GM12878 (cell line): ENCODE measurements at regions not wholly inside any gene's neighbourhood (a gene's known extent, or its start where the extent isn't known, plus 50 kb on each side); places are given as distances from the start of the nearest gene placed in this dataset.

Experiments
- ATAC-seq: fragments of 200-7000 bp; cut with Tn5 transposase; 3 replicates; pipeline ENCODE4 v1.9.1; 2020; ENCODE audit warnings: mild to moderate bottlenecking, moderate library complexity
- BruUV-seq: library from RNA; stranded (reverse); fragments of 400-500 nt; replicated peaks from 2 replicates; lab custom pipeline; 2021; lab: Mats Ljungman, UMichigan
- CTCF ChIA-PET: fragments of 300-600 bp; sonication (Branson Sonifier 250); formaldehyde crosslinking; extraction: SDS; loops from one replicate; lab custom pipeline; 2021; ENCODE audit warnings: inconsistent platforms; lab: Yijun Ruan, JAX
- POLR2A ChIA-PET: fragments of 350-600 bp; formaldehyde crosslinking; extraction: SDS; loops from one replicate; lab custom pipeline; 2021; ENCODE audit warnings: inconsistent platforms; lab: Charles Lee
- RAD21 ChIA-PET: fragments of 300-600 bp; sonication (Branson Sonifier 250); formaldehyde crosslinking; loops from one replicate; lab custom pipeline; 2023; ENCODE audit warnings: antibody characterized with exemption; ENCODE audit not compliant: unreplicated experiment; lab: Charles Lee
- SMC1A ChIA-PET: fragments of 300-600 bp; sonication (Branson Sonifier 250); formaldehyde crosslinking; loops from one replicate; lab custom pipeline; 2023; ENCODE audit not compliant: unreplicated experiment, uncharacterized antibody; lab: Charles Lee
- DNase-seq: peaks from one replicate; pipeline ENCODE4 v3.0.0-alpha.2; 2011; ENCODE audit warnings: low read depth, low spot score
- FAIRE-seq: peaks from 3 replicates; lab custom pipeline; 2011; peaks lifted over from hg19 to GRCh38; lab: Jason Lieb, UNC
- H2AFZ ChIP-seq: 2 replicates; pipeline ENCODE4 v1.6.0; 2011; ENCODE audit warnings: low read depth, low read length, control low read depth; ENCODE audit not compliant: control insufficient read depth
- H3K27ac ChIP-seq: 2 replicates; pipeline ENCODE4 v1.5.1; 2011; ENCODE audit warnings: control low read depth; ENCODE audit not compliant: control insufficient read depth, insufficient read depth
- H3K27me3 ChIP-seq, 2 experiments: replicated peaks in 1 of 2; 2 replicates each; pipeline versions ENCODE4 v1.6.0 to v1.6.1; 2011; ENCODE audit warnings: low read length in 1 of 2; ENCODE audit not compliant: control insufficient read depth in 2 of 2, insufficient read depth in 2 of 2
- H3K36me3 ChIP-seq, 2 experiments: 2 replicates each; pipeline ENCODE4 v1.5.1; 2011; ENCODE audit warnings: low read length in 1 of 2; ENCODE audit not compliant: control insufficient read depth in 2 of 2, insufficient read depth in 2 of 2
- H3K4me1 ChIP-seq: 2 replicates; pipeline ENCODE4 v1.6.1; 2011; ENCODE audit warnings: mild to moderate bottlenecking, low read length, moderate library complexity, mixed read lengths; ENCODE audit not compliant: control insufficient read depth, insufficient read depth
- H3K4me2 ChIP-seq: 2 replicates; pipeline ENCODE4 v1.6.0; 2011; ENCODE audit warnings: control low read depth; ENCODE audit not compliant: control insufficient read depth, insufficient read depth
- H3K4me3 ChIP-seq: fragments of 200-600 bp; sonication (generic); 2 replicates; pipeline ENCODE4 v1.5.1; 2016
- H3K79me2 ChIP-seq: 2 replicates; pipeline ENCODE4 v1.6.0; 2011; ENCODE audit warnings: low read length; ENCODE audit not compliant: control insufficient read depth, insufficient read depth
- H3K9ac ChIP-seq: 2 replicates; pipeline ENCODE4 v1.8.0; 2011; ENCODE audit warnings: low read length, control low read depth, mixed read lengths; ENCODE audit not compliant: control insufficient read depth, insufficient read depth
- H3K9me3 ChIP-seq: replicated peaks from 3 replicates; pipeline ENCODE4 v1.5.1; 2011; ENCODE audit warnings: mild to moderate bottlenecking, low read length; ENCODE audit not compliant: control insufficient read depth, insufficient read depth
- H4K20me1 ChIP-seq: 2 replicates; pipeline ENCODE4 v1.6.0; 2011; ENCODE audit not compliant: control insufficient read depth, insufficient read depth
- CREB1 ChIP-seq: IDR thresholded peaks from 2 replicates; pipeline ENCODE4 v1.6.1; 2012; ENCODE audit warnings: low read depth, mild to moderate bottlenecking, inconsistent platforms
- LARP7 ChIP-seq: fragments of 450-650 bp; IDR thresholded peaks from 2 replicates; pipeline ENCODE4 v1.6.1; 2017; ENCODE audit warnings: mild to moderate bottlenecking
- SREBF2 ChIP-seq: IDR thresholded peaks from 2 replicates; pipeline ENCODE4 v1.6.1; 2012; ENCODE audit warnings: mild to moderate bottlenecking, low read length
- SUZ12 ChIP-seq: fragments of 200-600 bp; sonication (generic); IDR thresholded peaks from one replicate; pipeline ENCODE4 v1.6.1; 2018; ENCODE audit warnings: antibody characterized with exemption, mild to moderate bottlenecking; ENCODE audit not compliant: unreplicated experiment
- TCF3 ChIP-seq: IDR thresholded peaks from 2 replicates; pipeline ENCODE4 v1.6.1; 2012; ENCODE audit warnings: low read depth, mild to moderate bottlenecking, low read length, borderline replicate concordance; ENCODE audit not compliant: insufficient read depth
- ZZZ3 ChIP-seq: IDR thresholded peaks from 2 replicates; pipeline ENCODE4 v1.6.1; 2011; ENCODE audit warnings: low read depth; ENCODE audit not compliant: control insufficient read depth, insufficient read length
- WGBS: methylation state at CpG from one replicate; pipeline ENCODE4 v1.1.6; 2016; ENCODE audit warnings: low lambda C conversion rate; ENCODE audit not compliant: insufficient replicate concordance, insufficient coverage; ENCODE audit errors: missing lambda C conversion rate; 5-methylcytosine and 5-hydroxymethylcytosine counted together
- in situ Hi-C: fragments of 300-500 bp; cut with MboI; formaldehyde crosslinking; loops from 9 replicates; pipeline ENCODE4 v1.14.3; 2018; ENCODE audit warnings: mixed read lengths
- intact Hi-C: fragments of 100-400 bp; cut with micrococcal nuclease; formaldehyde crosslinking; loops from one replicate; pipeline ENCODE4 v1.14.2; 2022; ENCODE audit not compliant: unreplicated experiment
- TF ChIP-seq, protein P1 (sequence below): IDR thresholded peaks from 2 replicates; pipeline ENCODE4 v1.6.1; 2011; ENCODE audit warnings: low read depth, low read length, improper control_type of control experiment, borderline replicate concordance
- TF ChIP-seq, protein P2 (sequence below): IDR thresholded peaks from 2 replicates; pipeline ENCODE4 v1.6.1; 2012; ENCODE audit warnings: low read depth, low read length, improper control_type of control experiment
- TF ChIP-seq, protein P3 (sequence below), 3 experiments: IDR thresholded peaks in 2 of 3; conservative IDR thresholded peaks in 1 of 3; 2 replicates each; pipeline ENCODE4 v1.5.1; 2011; ENCODE audit warnings: low read depth in 3 of 3, low read length in 3 of 3, mild to moderate bottlenecking in 3 of 3, control low read depth in 2 of 3, moderate library complexity in 2 of 3, inconsistent platforms in 1 of 3, mixed read lengths in 1 of 3; ENCODE audit not compliant: control insufficient read depth in 2 of 3, insufficient read depth in 1 of 3; ENCODE audit errors: extremely low read depth in 1 of 3
- TF ChIP-seq, protein P4 (sequence below): fragments of 450-650 bp; IDR thresholded peaks from 2 replicates; pipeline ENCODE4 v1.6.1; 2018; ENCODE audit warnings: borderline replicate concordance, mild to moderate bottlenecking; ENCODE audit not compliant: partially characterized antibody

DNA sequence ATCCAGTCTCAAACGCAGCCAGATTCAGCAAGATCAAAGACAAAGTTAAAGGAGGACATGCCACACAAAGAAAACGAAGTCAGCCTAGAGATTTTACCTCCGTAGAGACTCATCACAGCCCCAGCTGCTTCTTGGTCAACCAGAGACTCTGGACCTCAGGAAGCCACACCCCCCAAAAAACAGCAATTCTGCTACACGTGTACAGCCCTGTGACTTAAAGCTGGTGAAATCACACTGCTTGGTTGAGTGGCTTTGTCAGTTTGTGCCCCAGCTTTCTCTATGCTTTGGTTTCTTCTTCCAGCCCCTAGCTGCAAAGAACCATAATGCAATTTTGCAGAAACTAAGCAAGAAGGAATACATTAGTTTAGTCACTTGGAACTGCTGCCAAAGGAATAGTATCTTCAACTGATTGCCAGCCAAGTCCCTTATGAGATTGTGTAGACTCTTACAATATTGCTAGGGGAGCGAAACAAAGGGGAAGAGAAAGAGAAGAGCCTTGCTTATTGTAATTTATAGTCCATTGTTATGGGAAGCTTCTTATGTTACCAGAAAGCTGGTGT lies 158.8 kb upstream of the ZNF462 start:
- no peak overlapping the region for H3K4me3 ChIP-seq
- H3K36me3 ChIP-seq, result no peaks in the 10 kb centered on the region
- H3K4me1 ChIP-seq, result no peaks in the 10 kb centered on the region
- RAD21 ChIA-PET, result no interaction called here
- in situ Hi-C loops (no loop called here), intact Hi-C loops (no loop called here)
- H3K9ac ChIP-seq, result no peak overlapping the region
- CTCF ChIA-PET, result no interaction called here
- H3K9me3 ChIP-seq, result no peaks in the 10 kb centered on the region; the same call in 2 of the 3 replicates
- no peak for TF ChIP-seq ZZZ3
- TF ChIP-seq, protein P1, sequence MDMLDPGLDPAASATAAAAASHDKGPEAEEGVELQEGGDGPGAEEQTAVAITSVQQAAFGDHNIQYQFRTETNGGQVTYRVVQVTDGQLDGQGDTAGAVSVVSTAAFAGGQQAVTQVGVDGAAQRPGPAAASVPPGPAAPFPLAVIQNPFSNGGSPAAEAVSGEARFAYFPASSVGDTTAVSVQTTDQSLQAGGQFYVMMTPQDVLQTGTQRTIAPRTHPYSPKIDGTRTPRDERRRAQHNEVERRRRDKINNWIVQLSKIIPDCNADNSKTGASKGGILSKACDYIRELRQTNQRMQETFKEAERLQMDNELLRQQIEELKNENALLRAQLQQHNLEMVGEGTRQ, result no peak
- no peak for TF ChIP-seq SREBF2
- TF ChIP-seq, protein P2, sequence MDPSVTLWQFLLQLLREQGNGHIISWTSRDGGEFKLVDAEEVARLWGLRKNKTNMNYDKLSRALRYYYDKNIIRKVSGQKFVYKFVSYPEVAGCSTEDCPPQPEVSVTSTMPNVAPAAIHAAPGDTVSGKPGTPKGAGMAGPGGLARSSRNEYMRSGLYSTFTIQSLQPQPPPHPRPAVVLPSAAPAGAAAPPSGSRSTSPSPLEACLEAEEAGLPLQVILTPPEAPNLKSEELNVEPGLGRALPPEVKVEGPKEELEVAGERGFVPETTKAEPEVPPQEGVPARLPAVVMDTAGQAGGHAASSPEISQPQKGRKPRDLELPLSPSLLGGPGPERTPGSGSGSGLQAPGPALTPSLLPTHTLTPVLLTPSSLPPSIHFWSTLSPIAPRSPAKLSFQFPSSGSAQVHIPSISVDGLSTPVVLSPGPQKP, result no peak
- no peak for TF ChIP-seq LARP7
- no peak for TF ChIP-seq CREB1
- no peak for TF ChIP-seq SUZ12
- TF ChIP-seq TCF3, result no peak
- TF ChIP-seq, protein P3, sequence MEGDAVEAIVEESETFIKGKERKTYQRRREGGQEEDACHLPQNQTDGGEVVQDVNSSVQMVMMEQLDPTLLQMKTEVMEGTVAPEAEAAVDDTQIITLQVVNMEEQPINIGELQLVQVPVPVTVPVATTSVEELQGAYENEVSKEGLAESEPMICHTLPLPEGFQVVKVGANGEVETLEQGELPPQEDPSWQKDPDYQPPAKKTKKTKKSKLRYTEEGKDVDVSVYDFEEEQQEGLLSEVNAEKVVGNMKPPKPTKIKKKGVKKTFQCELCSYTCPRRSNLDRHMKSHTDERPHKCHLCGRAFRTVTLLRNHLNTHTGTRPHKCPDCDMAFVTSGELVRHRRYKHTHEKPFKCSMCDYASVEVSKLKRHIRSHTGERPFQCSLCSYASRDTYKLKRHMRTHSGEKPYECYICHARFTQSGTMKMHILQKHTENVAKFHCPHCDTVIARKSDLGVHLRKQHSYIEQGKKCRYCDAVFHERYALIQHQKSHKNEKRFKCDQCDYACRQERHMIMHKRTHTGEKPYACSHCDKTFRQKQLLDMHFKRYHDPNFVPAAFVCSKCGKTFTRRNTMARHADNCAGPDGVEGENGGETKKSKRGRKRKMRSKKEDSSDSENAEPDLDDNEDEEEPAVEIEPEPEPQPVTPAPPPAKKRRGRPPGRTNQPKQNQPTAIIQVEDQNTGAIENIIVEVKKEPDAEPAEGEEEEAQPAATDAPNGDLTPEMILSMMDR (IDR thresholded peaks at IDR 0.05 in 2 of 3, conservative IDR thresholded peaks at IDR 0.05 in 1 of 3; ENCODE audit: control insufficient read depth in 2 of 3, extremely low read depth in 1 of 3, insufficient read depth in 1 of 3, low read depth in 3 of 3, low read length in 3 of 3), result no peak
- TF ChIP-seq, protein P4, sequence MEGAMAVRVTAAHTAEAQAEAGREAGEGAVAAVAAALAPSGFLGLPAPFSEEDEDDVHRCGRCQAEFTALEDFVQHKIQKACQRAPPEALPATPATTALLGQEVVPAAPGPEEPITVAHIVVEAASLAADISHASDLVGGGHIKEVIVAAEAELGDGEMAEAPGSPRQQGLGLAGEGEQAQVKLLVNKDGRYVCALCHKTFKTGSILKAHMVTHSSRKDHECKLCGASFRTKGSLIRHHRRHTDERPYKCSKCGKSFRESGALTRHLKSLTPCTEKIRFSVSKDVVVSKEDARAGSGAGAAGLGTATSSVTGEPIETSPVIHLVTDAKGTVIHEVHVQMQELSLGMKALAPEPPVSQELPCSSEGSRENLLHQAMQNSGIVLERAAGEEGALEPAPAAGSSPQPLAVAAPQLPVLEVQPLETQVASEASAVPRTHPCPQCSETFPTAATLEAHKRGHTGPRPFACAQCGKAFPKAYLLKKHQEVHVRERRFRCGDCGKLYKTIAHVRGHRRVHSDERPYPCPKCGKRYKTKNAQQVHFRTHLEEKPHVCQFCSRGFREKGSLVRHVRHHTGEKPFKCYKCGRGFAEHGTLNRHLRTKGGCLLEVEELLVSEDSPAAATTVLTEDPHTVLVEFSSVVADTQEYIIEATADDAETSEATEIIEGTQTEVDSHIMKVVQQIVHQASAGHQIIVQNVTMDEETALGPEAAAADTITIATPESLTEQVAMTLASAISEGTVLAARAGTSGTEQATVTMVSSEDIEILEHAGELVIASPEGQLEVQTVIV, result no peak
- ATAC-seq (peak; percentile 62; the same call in 2 of the 3 replicates), FAIRE-seq (no peak), DNase-seq (no peak)
- H4K20me1 ChIP-seq, result no peaks in the 10 kb centered on the region
- no peak overlapping the region for H3K4me2 ChIP-seq
- SMC1A ChIA-PET, result no interaction called here
- H2AFZ ChIP-seq, result no peak overlapping the region
- no peaks in the 10 kb centered on the region for H3K79me2 ChIP-seq
- no peak overlapping the region for H3K27ac ChIP-seq
- 2% methylated on average over 5 of the region's 5 CpGs for WGBS
- no peaks in the 10 kb centered on the region; a peak in 1 of 4 replicates for H3K27me3 ChIP-seq
- POLR2A ChIA-PET, result no interaction called here
- no TSS peak for BruUV-seq
